Astrocyte (in vitro differentiated cells and primary cell): ENCODE measurements at regions not wholly inside any gene's neighbourhood (a gene's known extent, or its start where the extent isn't known, plus 50 kb on each side); places are given as distances from the start of the nearest gene placed in this dataset.

ENCODE experiments used
- EZH2 ChIP-seq: IDR thresholded peaks from 2 replicates; pipeline ENCODE4 v1.6.1; 2012; ENCODE audit warnings: mild to moderate bottlenecking, low read length, inconsistent platforms; ENCODE audit not compliant: insufficient read depth
- TF ChIP-seq, protein P1 (sequence below): IDR thresholded peaks from 2 replicates; pipeline ENCODE4 v1.5.1; 2011; ENCODE audit warnings: low read depth, mild to moderate bottlenecking, inconsistent platforms, low read length, moderate library complexity; ENCODE audit not compliant: insufficient read depth

DNA sequence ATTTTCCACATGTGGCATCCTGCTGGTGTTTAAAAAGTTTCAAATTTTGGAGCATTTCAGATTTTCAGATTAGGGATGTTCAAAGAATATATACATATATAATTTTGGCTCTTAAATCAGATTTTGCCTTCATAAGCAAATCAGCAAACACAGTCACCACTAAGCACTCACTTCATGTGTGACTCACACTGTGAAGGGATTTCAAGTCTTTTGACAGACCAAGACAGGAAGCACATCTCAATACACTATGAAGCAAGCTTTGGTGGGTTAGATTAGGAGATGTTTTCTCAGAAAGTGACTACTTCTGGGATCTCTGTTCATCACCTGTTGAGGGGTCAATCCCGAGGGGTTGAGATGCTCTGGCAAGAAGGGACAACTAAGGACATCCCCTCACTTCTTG is 227.8 kb upstream of the RBBP8 start:
- TF ChIP-seq, protein P1, sequence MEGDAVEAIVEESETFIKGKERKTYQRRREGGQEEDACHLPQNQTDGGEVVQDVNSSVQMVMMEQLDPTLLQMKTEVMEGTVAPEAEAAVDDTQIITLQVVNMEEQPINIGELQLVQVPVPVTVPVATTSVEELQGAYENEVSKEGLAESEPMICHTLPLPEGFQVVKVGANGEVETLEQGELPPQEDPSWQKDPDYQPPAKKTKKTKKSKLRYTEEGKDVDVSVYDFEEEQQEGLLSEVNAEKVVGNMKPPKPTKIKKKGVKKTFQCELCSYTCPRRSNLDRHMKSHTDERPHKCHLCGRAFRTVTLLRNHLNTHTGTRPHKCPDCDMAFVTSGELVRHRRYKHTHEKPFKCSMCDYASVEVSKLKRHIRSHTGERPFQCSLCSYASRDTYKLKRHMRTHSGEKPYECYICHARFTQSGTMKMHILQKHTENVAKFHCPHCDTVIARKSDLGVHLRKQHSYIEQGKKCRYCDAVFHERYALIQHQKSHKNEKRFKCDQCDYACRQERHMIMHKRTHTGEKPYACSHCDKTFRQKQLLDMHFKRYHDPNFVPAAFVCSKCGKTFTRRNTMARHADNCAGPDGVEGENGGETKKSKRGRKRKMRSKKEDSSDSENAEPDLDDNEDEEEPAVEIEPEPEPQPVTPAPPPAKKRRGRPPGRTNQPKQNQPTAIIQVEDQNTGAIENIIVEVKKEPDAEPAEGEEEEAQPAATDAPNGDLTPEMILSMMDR: no peak
- TF ChIP-seq EZH2: no peak
